HUES64 (cell line): ENCODE measurements at regions not wholly inside any gene's neighbourhood (a gene's known extent, or its start where the extent isn't known, plus 50 kb on each side); places are given as distances from the start of the nearest gene placed in this dataset.
A peak's percentile ranks its signal among the peaks of the same experiment; 100 is the strongest.

Source experiments
- H3K27ac ChIP-seq: 2 replicates; pipeline ENCODE4 v1.7.0; 2013; ENCODE audit warnings: low read depth, low read length, inconsistent platforms
- H3K27me3 ChIP-seq: 2 replicates; pipeline ENCODE4 v1.6.1; 2013; ENCODE audit warnings: mild to moderate bottlenecking, low read length; ENCODE audit not compliant: insufficient read depth
- H3K36me3 ChIP-seq: 2 replicates; pipeline ENCODE4 v1.6.1; 2013; ENCODE audit warnings: mild to moderate bottlenecking, low read length; ENCODE audit not compliant: insufficient read depth
- H3K4me1 ChIP-seq: 2 replicates; pipeline ENCODE4 v1.6.1; 2013; ENCODE audit warnings: mild to moderate bottlenecking, low read length, moderate library complexity; ENCODE audit not compliant: insufficient read depth
- H3K4me3 ChIP-seq: 2 replicates; pipeline ENCODE4 v1.5.1; 2013; ENCODE audit warnings: mild to moderate bottlenecking, low read length, moderate library complexity
- H3K9ac ChIP-seq: 2 replicates; pipeline ENCODE4 v1.6.1; 2013; ENCODE audit warnings: mild to moderate bottlenecking, low read depth, low read length
- H3K9me3 ChIP-seq: 2 replicates; pipeline ENCODE4 v1.6.1; 2013; ENCODE audit warnings: low read depth, low read length; ENCODE audit not compliant: insufficient read depth
- WGBS: fragments of 150-250, 120-280 bp; methylation state at CpG from one replicate; pipeline ENCODE4 v1.1.7; 2013; ENCODE audit warnings: missing lambda C conversion rate; 5-methylcytosine and 5-hydroxymethylcytosine counted together

GRCh38 chr5:74576941-74577456, 63.5 kb downstream of the ENC1 start:
- Histone ChIP-seq H3K36me3 (no peaks in the 10 kb centered on the region), H3K27ac (no peak overlapping the region), H3K9ac (no peak overlapping the region), H3K4me3 (no peak overlapping the region), H3K27me3 (no peaks in the 10 kb centered on the region), H3K9me3 (no peaks in the 10 kb centered on the region), H3K4me1 (peaks cover 7% of the 10 kb centered on the region; the same call in 1 of the 2 replicates)
- WGBS: 81% methylated on average over 6 of the region's 6 CpGs

GRCh38 chr5:74575741-74576538, 64.6 kb downstream of the ENC1 start:
- no peaks in the 10 kb centered on the region for H3K9me3 ChIP-seq
- H3K36me3 ChIP-seq: no peaks in the 10 kb centered on the region
- 90% methylated on average over 15 of the region's 15 CpGs for WGBS
- peaks cover 7% of the 10 kb centered on the region; the same call in 1 of the 2 replicates for H3K4me1 ChIP-seq
- H3K9ac ChIP-seq: no peak overlapping the region
- H3K27me3 ChIP-seq: no peaks in the 10 kb centered on the region
- H3K4me3 ChIP-seq: no peak overlapping the region
- H3K27ac ChIP-seq: no peak overlapping the region

- H3K27ac ChIP-seq: no peak overlapping the region
- no peak overlapping the region for H3K9ac ChIP-seq
- no peak overlapping the region for H3K4me3 ChIP-seq
- no peaks in the 10 kb centered on the region for H3K36me3 ChIP-seq
- no peaks in the 10 kb centered on the region for H3K27me3 ChIP-seq
- peaks cover 11% of the 10 kb centered on the region; the same call in 1 of the 2 replicates for H3K4me1 ChIP-seq
- WGBS: 96% methylated on average over 2 of the region's 2 CpGs
- H3K9me3 ChIP-seq: peaks cover 5% of the 10 kb centered on the region; the same call in 1 of the 2 replicates
Observed at GRCh38 chr5:74570250-74570649, 70.3 kb downstream of the ENC1 start.

GRCh38 chr5:74567411-74567995, 73.0 kb downstream of the ENC1 start:
- 89% methylated on average over 4 of the region's 4 CpGs for WGBS
- Histone ChIP-seq H3K4me1 (peaks cover 11% of the 10 kb centered on the region; the same call in 1 of the 2 replicates), H3K4me3 (no peak overlapping the region), H3K9me3 (peaks cover 5% of the 10 kb centered on the region; the same call in 1 of the 2 replicates), H3K27ac (no peak overlapping the region), H3K9ac (no peak overlapping the region), H3K27me3 (no peaks in the 10 kb centered on the region), H3K36me3 (no peaks in the 10 kb centered on the region)

- no peak overlapping the region for H3K9ac ChIP-seq
- H3K4me3 ChIP-seq: no peak overlapping the region
- peaks cover 10% of the 10 kb centered on the region; the same call in 1 of the 2 replicates for H3K4me1 ChIP-seq
- WGBS: 97% methylated on average over 5 of the region's 5 CpGs
- no peak overlapping the region for H3K27ac ChIP-seq
- H3K27me3 ChIP-seq: no peaks in the 10 kb centered on the region
- no peaks in the 10 kb centered on the region for H3K36me3 ChIP-seq
- H3K9me3 ChIP-seq: no peaks in the 10 kb centered on the region
Observed at GRCh38 chr5:74562122-74562521, 78.4 kb downstream of the ENC1 start.

- no peaks in the 10 kb centered on the region for H3K36me3 ChIP-seq
- no peak overlapping the region for H3K9ac ChIP-seq
- H3K27me3 ChIP-seq: no peaks in the 10 kb centered on the region
- H3K9me3 ChIP-seq: no peaks in the 10 kb centered on the region
- H3K4me3 ChIP-seq: no peak overlapping the region
- H3K4me1 ChIP-seq: peaks cover 16% of the 10 kb centered on the region; the same call in 1 of the 2 replicates
- H3K27ac ChIP-seq: no peak overlapping the region
Observed at GRCh38 chr5:74560245-74560644, 80.3 kb downstream of the ENC1 start.

- Histone ChIP-seq H3K9ac (no peak overlapping the region; the same call in 1 of the 2 replicates), H3K4me1 (peaks cover 16% of the 10 kb centered on the region; the same call in 1 of the 2 replicates), H3K27ac (peak overlapping the region; percentile 5; the same call in 1 of the 2 replicates), H3K4me3 (no peak overlapping the region), H3K36me3 (no peaks in the 10 kb centered on the region), H3K27me3 (no peaks in the 10 kb centered on the region), H3K9me3 (no peaks in the 10 kb centered on the region)
- 85% methylated on average over 6 of the region's 6 CpGs for WGBS
Observed at GRCh38 chr5:74556631-74557595, 83.6 kb downstream of the ENC1 start.

- Histone ChIP-seq H3K36me3 (no peaks in the 10 kb centered on the region), H3K9ac (no peak overlapping the region; the same call in 1 of the 2 replicates), H3K4me1 (peaks cover 16% of the 10 kb centered on the region; the same call in 1 of the 2 replicates), H3K4me3 (no peak overlapping the region), H3K27ac (no peak overlapping the region), H3K9me3 (no peaks in the 10 kb centered on the region), H3K27me3 (no peaks in the 10 kb centered on the region)
- 35% methylated on average over 2 of the region's 3 CpGs for WGBS
Observed at GRCh38 chr5:74556006-74556405, 84.5 kb downstream of the ENC1 start.

GRCh38 chr5:74552101-74552500, 88.4 kb downstream of the ENC1 start:
- H3K9ac ChIP-seq: no peak overlapping the region
- no peaks in the 10 kb centered on the region for H3K36me3 ChIP-seq
- WGBS: 94% methylated on average over 3 of the region's 4 CpGs
- H3K4me1 ChIP-seq: peaks cover 24% of the 10 kb centered on the region
- no peaks in the 10 kb centered on the region for H3K9me3 ChIP-seq
- no peak overlapping the region for H3K27ac ChIP-seq
- H3K27me3 ChIP-seq: no peaks in the 10 kb centered on the region
- no peak overlapping the region for H3K4me3 ChIP-seq

GRCh38 chr5:74550927-74551326, 89.6 kb downstream of the ENC1 start:
- no peak overlapping the region for H3K27ac ChIP-seq
- WGBS: 87% methylated on average over 4 of the region's 4 CpGs
- no peak overlapping the region for H3K9ac ChIP-seq
- H3K4me1 ChIP-seq: peaks cover 15% of the 10 kb centered on the region
- H3K9me3 ChIP-seq: no peaks in the 10 kb centered on the region
- peaks cover 6% of the 10 kb centered on the region for H3K27me3 ChIP-seq
- H3K4me3 ChIP-seq: no peak overlapping the region
- no peaks in the 10 kb centered on the region for H3K36me3 ChIP-seq
